NB4 (cell line): ENCODE measurements at regions not wholly inside any gene's neighbourhood (a gene's known extent, or its start where the extent isn't known, plus 50 kb on each side); places are given as distances from the start of the nearest gene placed in this dataset.

ENCODE experiments used
- DNase-seq: peaks from one replicate; pipeline ENCODE4 v3.0.0; 2010; ENCODE audit warnings: low read depth
- H3K4me3 ChIP-seq: one replicate; pipeline ENCODE4 v1.5.1; 2011; ENCODE audit warnings: mild to moderate bottlenecking, low read depth, low read length, moderate library complexity
- MAX ChIP-seq: IDR thresholded peaks from 2 replicates; pipeline ENCODE4 v1.6.1; 2011; ENCODE audit warnings: low read depth, low read length
- MYC ChIP-seq: IDR thresholded peaks from 2 replicates; pipeline ENCODE4 v1.6.1; 2011; ENCODE audit warnings: low read depth, low read length
- POLR2A ChIP-seq: IDR thresholded peaks from 2 replicates; pipeline ENCODE4 v1.6.1; 2011; ENCODE audit warnings: mild to moderate bottlenecking; ENCODE audit not compliant: insufficient read length; ENCODE audit errors: extremely low read depth
- TF ChIP-seq, protein P1 (sequence below): IDR thresholded peaks from one replicate; pipeline ENCODE4 v1.5.1; 2012; ENCODE audit warnings: low read depth, low read length

DNA sequence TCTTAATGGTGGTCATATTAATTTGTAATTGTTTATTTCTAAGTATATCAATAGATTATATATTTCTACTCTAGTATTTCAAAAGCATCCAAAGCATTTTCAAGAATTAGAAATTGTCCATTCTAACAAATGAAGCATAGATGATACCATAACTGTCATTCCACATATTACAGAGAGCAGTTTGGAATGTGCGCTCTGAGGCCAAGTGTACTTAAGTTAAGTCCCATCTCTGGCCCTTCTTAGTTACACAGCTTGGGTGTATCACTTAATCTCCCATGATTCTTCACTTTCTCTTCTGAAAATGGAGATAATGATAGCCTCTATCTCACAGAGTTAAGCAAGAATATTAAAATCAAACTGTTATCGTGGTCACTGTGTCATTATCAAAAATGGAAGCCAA, 281.1 kb downstream of the MRPL39 start:
- DNase-seq = no peak
- TF ChIP-seq MYC = no peak
- H3K4me3 ChIP-seq = no peak overlapping the region

GRCh38 chr21:25324666-25325065, 282.6 kb downstream of the MRPL39 start:
- TF ChIP-seq, protein P1, sequence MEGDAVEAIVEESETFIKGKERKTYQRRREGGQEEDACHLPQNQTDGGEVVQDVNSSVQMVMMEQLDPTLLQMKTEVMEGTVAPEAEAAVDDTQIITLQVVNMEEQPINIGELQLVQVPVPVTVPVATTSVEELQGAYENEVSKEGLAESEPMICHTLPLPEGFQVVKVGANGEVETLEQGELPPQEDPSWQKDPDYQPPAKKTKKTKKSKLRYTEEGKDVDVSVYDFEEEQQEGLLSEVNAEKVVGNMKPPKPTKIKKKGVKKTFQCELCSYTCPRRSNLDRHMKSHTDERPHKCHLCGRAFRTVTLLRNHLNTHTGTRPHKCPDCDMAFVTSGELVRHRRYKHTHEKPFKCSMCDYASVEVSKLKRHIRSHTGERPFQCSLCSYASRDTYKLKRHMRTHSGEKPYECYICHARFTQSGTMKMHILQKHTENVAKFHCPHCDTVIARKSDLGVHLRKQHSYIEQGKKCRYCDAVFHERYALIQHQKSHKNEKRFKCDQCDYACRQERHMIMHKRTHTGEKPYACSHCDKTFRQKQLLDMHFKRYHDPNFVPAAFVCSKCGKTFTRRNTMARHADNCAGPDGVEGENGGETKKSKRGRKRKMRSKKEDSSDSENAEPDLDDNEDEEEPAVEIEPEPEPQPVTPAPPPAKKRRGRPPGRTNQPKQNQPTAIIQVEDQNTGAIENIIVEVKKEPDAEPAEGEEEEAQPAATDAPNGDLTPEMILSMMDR = no peak
- TF ChIP-seq MAX = no peak
- no peak for TF ChIP-seq MYC
- no peak overlapping the region for H3K4me3 ChIP-seq
- DNase-seq = no peak

GRCh38 chr21:25323356-25323949, 283.8 kb downstream of the MRPL39 start:
- H3K4me3 ChIP-seq = no peak overlapping the region
- no peak for DNase-seq
- TF ChIP-seq MYC = no peak
- TF ChIP-seq MAX = no peak
- TF ChIP-seq POLR2A = no peak
- TF ChIP-seq, protein P1 = no peak

DNA sequence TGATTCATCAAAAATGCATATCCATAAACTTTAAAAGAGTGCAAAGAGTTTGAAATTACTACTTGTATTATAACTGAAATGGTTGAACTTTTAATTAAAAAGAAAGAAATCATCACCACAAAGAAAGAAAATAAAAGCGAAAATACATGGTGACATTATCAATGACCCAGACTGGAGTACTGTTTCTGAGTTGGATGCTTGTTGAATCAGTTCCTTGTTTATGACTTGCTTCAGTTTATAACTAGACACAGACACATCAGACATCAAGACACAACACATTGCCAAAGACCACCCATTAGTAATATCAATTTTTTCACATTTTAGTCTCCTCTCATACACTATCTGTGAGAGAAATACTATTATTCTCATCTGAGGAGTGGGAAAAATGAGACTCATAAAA, 293.0 kb downstream of the MRPL39 start:
- no peak for DNase-seq
- H3K4me3 ChIP-seq = no peak overlapping the region
- no peak for TF ChIP-seq POLR2A
- TF ChIP-seq, protein P1 = no peak
- no peak for TF ChIP-seq MAX
- TF ChIP-seq MYC = no peak

GRCh38 chr21:25313829-25314228, 293.5 kb downstream of the MRPL39 start:
- no peak overlapping the region for H3K4me3 ChIP-seq
- DNase-seq = peak; percentile 16
- no peak for TF ChIP-seq MAX

DNA sequence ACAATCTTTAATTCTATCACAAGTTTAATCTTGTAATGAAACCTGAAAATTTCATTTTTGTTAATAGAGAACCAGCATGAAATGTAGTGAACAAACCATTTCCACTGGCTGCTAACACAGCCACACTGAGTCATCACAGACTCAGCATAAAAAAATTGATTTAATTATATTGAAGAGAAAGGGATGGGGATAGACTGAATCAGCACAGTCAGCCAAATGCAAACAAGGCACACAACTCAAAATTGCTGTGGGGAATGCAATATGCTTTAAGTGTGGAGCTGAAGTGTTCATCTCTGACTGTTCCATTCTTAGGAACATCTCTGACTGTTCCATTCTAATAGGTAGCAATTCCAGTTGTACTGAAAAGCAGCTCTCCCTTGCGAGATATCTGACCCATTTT, 299.8 kb downstream of the MRPL39 start:
- H3K4me3 ChIP-seq = no peak overlapping the region
- TF ChIP-seq, protein P1 = no peak
- TF ChIP-seq MAX (no peak), MYC (no peak), POLR2A (no peak)
- DNase-seq = no peak

DNA sequence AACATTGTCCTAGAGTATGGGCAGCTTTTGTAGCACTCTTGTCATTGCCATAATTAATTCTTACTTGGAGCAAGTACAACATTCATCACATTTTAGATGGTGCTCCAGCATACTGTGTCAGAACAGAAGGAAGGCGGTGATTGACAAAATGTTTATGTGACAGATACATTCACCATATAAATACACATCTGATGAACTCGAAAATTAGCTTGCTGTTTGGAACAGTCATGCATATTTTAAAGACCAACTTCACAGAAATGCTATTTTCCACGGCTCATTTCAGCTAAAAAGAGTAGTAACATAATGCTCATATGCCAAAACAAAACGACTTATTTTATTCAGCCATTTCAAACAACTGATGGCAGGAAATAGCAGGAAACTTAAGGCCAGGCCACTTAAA, 302.7 kb downstream of the MRPL39 start:
- no peak for DNase-seq
- H3K4me3 ChIP-seq = no peak overlapping the region
- TF ChIP-seq POLR2A = no peak
- no peak for TF ChIP-seq MYC
- no peak for TF ChIP-seq MAX
- TF ChIP-seq, protein P1 = no peak
